Smooth muscle cell (in vitro differentiated cells): ENCODE measurements at regions not wholly inside any gene's neighbourhood (a gene's known extent, or its start where the extent isn't known, plus 50 kb on each side); places are given as distances from the start of the nearest gene placed in this dataset.

Source experiments
- DNase-seq: peaks from one replicate; lab custom pipeline; 2025; ENCODE audit not compliant: unreplicated experiment; lab: John Stamatoyannopoulos, UW
- H2AFZ ChIP-seq: fragments of 200-600 bp; sonication (generic); 2 replicates; pipeline ENCODE4 v1.6.0; 2016; ENCODE audit warnings: antibody characterized with exemption, low read depth, mild to moderate bottlenecking
- H3F3A ChIP-seq: fragments of 200-600 bp; sonication (generic); 2 replicates; pipeline ENCODE4 v1.6.0; 2017; ENCODE audit warnings: antibody characterized with exemption, low read depth
- H3K27ac ChIP-seq: fragments of 200-600 bp; sonication (generic); 2 replicates; pipeline ENCODE4 v1.5.1; 2016; ENCODE audit warnings: low read depth, mild to moderate bottlenecking
- H3K27me3 ChIP-seq: fragments of 200-600 bp; sonication (generic); 2 replicates; pipeline ENCODE4 v1.6.1; 2016; ENCODE audit warnings: low read depth, mild to moderate bottlenecking
- H3K36me3 ChIP-seq: fragments of 200-600 bp; sonication (generic); 2 replicates; pipeline ENCODE4 v1.5.1; 2016; ENCODE audit warnings: low read depth
- H3K4me1 ChIP-seq: fragments of 200-600 bp; sonication (generic); 2 replicates; pipeline ENCODE4 v1.5.1; 2016; ENCODE audit warnings: low read depth
- H3K4me2 ChIP-seq: fragments of 200-600 bp; sonication (generic); 2 replicates; pipeline ENCODE4 v1.6.0; 2016; ENCODE audit warnings: mild to moderate bottlenecking
- H3K4me3 ChIP-seq: fragments of 200-600 bp; sonication (generic); 2 replicates; pipeline ENCODE4 v1.5.1; 2016; ENCODE audit warnings: mild to moderate bottlenecking
- H3K79me2 ChIP-seq: fragments of 200-600 bp; sonication (generic); 2 replicates; pipeline ENCODE4 v1.6.0; 2016; ENCODE audit warnings: low read depth, mild to moderate bottlenecking
- H3K9ac ChIP-seq: fragments of 200-600 bp; sonication (generic); 2 replicates; pipeline ENCODE4 v1.6.0; 2016; ENCODE audit warnings: low read depth
- H3K9me3 ChIP-seq: fragments of 200-600 bp; sonication (generic); replicated peaks from 2 replicates; pipeline ENCODE4 v1.5.1; 2016; ENCODE audit warnings: low read depth
- H4K20me1 ChIP-seq: fragments of 200-600 bp; sonication (generic); 2 replicates; pipeline ENCODE4 v1.6.0; 2016; ENCODE audit warnings: low read depth
- WGBS: methylation state at CpG from one replicate; pipeline ENCODE4 v1.1.7; 2016; ENCODE audit warnings: low lambda C conversion rate; 5-methylcytosine and 5-hydroxymethylcytosine counted together
- TF ChIP-seq, protein P1 (sequence below): fragments of 200-600 bp; sonication (generic); IDR thresholded peaks from 2 replicates; pipeline ENCODE4 v1.5.1; 2017; ENCODE audit warnings: borderline replicate concordance, mild to moderate bottlenecking, antibody characterized with exemption; ENCODE audit not compliant: insufficient read depth, poor library complexity, severe bottlenecking

- Histone ChIP-seq H3K4me1 (no peaks in the 10 kb centered on the region), H4K20me1 (no peaks in the 10 kb centered on the region), H3K4me3 (no peak overlapping the region), H3K79me2 (no peaks in the 10 kb centered on the region), H3F3A (no peaks in the 10 kb centered on the region), H3K4me2 (no peak overlapping the region), H3K9me3 (no peaks in the 10 kb centered on the region), H2AFZ (no peak overlapping the region), H3K27me3 (no peaks in the 10 kb centered on the region), H3K9ac (no peak overlapping the region), H3K27ac (no peak overlapping the region), H3K36me3 (no peaks in the 10 kb centered on the region)
- TF ChIP-seq, protein P1, sequence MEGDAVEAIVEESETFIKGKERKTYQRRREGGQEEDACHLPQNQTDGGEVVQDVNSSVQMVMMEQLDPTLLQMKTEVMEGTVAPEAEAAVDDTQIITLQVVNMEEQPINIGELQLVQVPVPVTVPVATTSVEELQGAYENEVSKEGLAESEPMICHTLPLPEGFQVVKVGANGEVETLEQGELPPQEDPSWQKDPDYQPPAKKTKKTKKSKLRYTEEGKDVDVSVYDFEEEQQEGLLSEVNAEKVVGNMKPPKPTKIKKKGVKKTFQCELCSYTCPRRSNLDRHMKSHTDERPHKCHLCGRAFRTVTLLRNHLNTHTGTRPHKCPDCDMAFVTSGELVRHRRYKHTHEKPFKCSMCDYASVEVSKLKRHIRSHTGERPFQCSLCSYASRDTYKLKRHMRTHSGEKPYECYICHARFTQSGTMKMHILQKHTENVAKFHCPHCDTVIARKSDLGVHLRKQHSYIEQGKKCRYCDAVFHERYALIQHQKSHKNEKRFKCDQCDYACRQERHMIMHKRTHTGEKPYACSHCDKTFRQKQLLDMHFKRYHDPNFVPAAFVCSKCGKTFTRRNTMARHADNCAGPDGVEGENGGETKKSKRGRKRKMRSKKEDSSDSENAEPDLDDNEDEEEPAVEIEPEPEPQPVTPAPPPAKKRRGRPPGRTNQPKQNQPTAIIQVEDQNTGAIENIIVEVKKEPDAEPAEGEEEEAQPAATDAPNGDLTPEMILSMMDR, result no peak
- no peak for DNase-seq
- 85% methylated on average over 5 of the region's 5 CpGs for WGBS
These were observed 542.7 kb upstream of the RAB6C start for GRCh38 chr2:129436809-129437208.

GRCh38 chr2:129437725-129438124 is 541.7 kb upstream of the RAB6C start:
- Histone ChIP-seq H3K27ac (no peak overlapping the region), H3K4me2 (no peak overlapping the region), H3K27me3 (no peaks in the 10 kb centered on the region), H4K20me1 (no peaks in the 10 kb centered on the region), H3K9ac (no peak overlapping the region), H3K79me2 (no peaks in the 10 kb centered on the region), H3K4me1 (no peaks in the 10 kb centered on the region), H2AFZ (no peak overlapping the region), H3K36me3 (no peaks in the 10 kb centered on the region), H3K4me3 (no peak overlapping the region), H3F3A (no peaks in the 10 kb centered on the region), H3K9me3 (no peaks in the 10 kb centered on the region)
- DNase-seq, result no peak
- TF ChIP-seq, protein P1, result no peak
- WGBS, result 84% methylated on average over 3 of the region's 3 CpGs

- TF ChIP-seq, protein P1, result no peak
- no peak overlapping the region for H3K4me3 ChIP-seq
- no peak overlapping the region for H3K9ac ChIP-seq
- no peak overlapping the region for H3K27ac ChIP-seq
- H3K79me2 ChIP-seq, result no peaks in the 10 kb centered on the region
- H3F3A ChIP-seq, result no peaks in the 10 kb centered on the region
- no peak for DNase-seq
- no peaks in the 10 kb centered on the region for H4K20me1 ChIP-seq
- no peak overlapping the region for H2AFZ ChIP-seq
- 87% methylated on average over 13 of the region's 13 CpGs for WGBS
- no peaks in the 10 kb centered on the region for H3K27me3 ChIP-seq
- H3K4me1 ChIP-seq, result no peaks in the 10 kb centered on the region
- H3K9me3 ChIP-seq, result no peaks in the 10 kb centered on the region
- H3K36me3 ChIP-seq, result no peaks in the 10 kb centered on the region
- no peak overlapping the region for H3K4me2 ChIP-seq
These were observed 540.9 kb upstream of the RAB6C start for GRCh38 chr2:129438501-129439057.
